ENCODE measurements at regions not wholly inside any gene's neighbourhood (a gene's known extent, or its start where the extent isn't known, plus 50 kb on each side); places are given as distances from the start of the nearest gene placed in this dataset.

DNA sequence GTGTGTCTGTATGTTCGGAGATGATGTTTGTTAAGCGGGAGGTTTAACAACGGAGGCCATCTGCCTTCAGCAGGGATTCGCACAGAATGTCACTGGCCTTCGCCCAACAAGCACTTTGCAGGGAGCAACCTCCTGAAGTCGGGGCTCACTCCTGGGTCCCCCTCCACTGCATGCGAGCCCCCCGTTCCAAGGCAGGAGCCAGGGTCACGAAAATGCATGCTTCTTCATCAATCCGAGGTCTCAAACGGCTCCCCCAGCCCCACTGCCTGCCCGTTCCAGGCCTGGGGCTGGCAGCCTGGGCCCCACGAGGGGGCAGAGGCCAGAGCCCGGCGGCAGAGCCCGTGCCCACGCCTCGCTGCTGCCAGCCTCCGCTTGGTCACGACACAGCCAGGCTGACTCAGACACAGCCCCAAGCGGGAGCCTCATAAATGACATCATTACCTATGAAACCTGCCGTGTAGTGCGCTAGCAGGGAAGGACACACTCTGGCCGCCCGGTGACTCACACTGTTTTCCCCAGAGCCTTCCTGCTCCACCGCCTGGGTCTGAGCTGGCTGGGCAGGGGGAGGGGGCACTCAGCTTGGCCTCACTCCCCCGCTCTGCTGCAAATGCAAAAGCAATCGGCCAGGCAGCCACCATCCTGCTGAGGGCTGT, 169.5 kb upstream of the RTL1 start:
- 71% methylated on average over 19 of the region's 28 CpGs for WGBS (ENCODE audit: insufficient coverage)
- Mint-ChIP-seq H3K36me3 (no peaks in the 10 kb centered on the region), H3K4me3 (no peak overlapping the region), H3K27ac (no peak overlapping the region), H3K9me3 (peaks cover 0 to 5% (median 0%) of the 10 kb centered on the region in 7 donors), H3K4me1 (peaks cover 2% of the 10 kb centered on the region), H3K27me3 (ENCODE audit: low read depth in 3 of 3) (peaks cover 25 to 37% (median 27%) of the 10 kb centered on the region in 3 donors)
- DNase-seq = peak in 1 of 3 donors; percentile 17
- Histone ChIP-seq H3K9ac (ENCODE audit: insufficient read depth, low read length, poor library complexity, severe bottlenecking) (no peak overlapping the region), H4K20me1 (ENCODE audit: insufficient read depth, low read length) (no peaks in the 10 kb centered on the region), H3K4me3 (replicated peaks in 1 of 3; ENCODE audit: low read depth in 2 of 3, low read length in 3 of 3) (no peak overlapping the region), H3K9me3 (replicated peaks in 1 of 2; ENCODE audit: control insufficient read depth in 1 of 2, insufficient read depth in 1 of 2, low read length in 2 of 2) (peaks cover 0 to 5% of the 10 kb centered on the region in 2 donors), H3K79me2 (ENCODE audit: insufficient read depth, low read length) (no peaks in the 10 kb centered on the region), H3K4me1 (ENCODE audit: control insufficient read depth in 1 of 2, insufficient read depth in 2 of 2, low read length in 2 of 2) (no peaks in the 10 kb centered on the region), H3K36me3 (replicated peaks in 1 of 2; ENCODE audit: control insufficient read depth in 1 of 2, insufficient read depth in 2 of 2, low read length in 2 of 2) (no peaks in the 10 kb centered on the region), H3K27ac (ENCODE audit: low read depth in 1 of 2, low read length in 2 of 2) (no peak overlapping the region), H3K27me3 (ENCODE audit: control insufficient read depth in 2 of 2, insufficient read depth in 2 of 2, low read length in 2 of 2) (peaks cover 1 to 25% of the 10 kb centered on the region in 2 donors), H3K4me2 (replicated peaks; ENCODE audit: extremely low read depth, low read length, poor library complexity, severe bottlenecking) (no peak overlapping the region), H2AFZ (ENCODE audit: insufficient read depth, low read depth, low read length, poor library complexity, severe bottlenecking) (no peak overlapping the region)
- intact Hi-C loops (cut with micrococcal nuclease) = no loop called here
- TF ChIP-seq, protein P1, sequence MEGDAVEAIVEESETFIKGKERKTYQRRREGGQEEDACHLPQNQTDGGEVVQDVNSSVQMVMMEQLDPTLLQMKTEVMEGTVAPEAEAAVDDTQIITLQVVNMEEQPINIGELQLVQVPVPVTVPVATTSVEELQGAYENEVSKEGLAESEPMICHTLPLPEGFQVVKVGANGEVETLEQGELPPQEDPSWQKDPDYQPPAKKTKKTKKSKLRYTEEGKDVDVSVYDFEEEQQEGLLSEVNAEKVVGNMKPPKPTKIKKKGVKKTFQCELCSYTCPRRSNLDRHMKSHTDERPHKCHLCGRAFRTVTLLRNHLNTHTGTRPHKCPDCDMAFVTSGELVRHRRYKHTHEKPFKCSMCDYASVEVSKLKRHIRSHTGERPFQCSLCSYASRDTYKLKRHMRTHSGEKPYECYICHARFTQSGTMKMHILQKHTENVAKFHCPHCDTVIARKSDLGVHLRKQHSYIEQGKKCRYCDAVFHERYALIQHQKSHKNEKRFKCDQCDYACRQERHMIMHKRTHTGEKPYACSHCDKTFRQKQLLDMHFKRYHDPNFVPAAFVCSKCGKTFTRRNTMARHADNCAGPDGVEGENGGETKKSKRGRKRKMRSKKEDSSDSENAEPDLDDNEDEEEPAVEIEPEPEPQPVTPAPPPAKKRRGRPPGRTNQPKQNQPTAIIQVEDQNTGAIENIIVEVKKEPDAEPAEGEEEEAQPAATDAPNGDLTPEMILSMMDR (IDR thresholded peaks at IDR 0.05) = no peak

DNA sequence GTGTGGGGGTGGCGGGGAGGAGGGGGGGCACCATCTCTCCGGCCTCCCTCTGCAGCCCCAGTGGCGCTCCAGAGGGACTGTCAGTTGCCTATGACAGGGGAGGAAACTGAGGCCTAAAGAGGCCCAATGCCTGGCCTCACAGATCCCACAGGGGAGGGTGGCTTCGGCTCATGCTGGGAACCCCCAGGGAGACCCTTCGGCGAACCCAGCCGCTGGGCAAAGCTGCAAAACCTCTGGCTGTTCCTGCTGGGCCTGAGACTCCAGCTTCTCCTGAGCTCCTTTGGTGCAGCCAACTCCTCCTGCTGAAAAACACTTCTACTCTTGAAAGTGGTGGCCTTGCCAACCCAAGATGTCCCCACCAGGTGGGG, 170.1 kb upstream of the RTL1 start:
- H3K27me3 ChIP-seq (ENCODE audit: control insufficient read depth in 2 of 2, insufficient read depth in 2 of 2, low read length in 2 of 2) = peaks cover 5 to 30% of the 10 kb centered on the region in 2 donors
- no peaks in the 10 kb centered on the region for H4K20me1 ChIP-seq (ENCODE audit: insufficient read depth, low read length)
- Mint-ChIP-seq H3K9me3 (peaks cover 0 to 7% (median 0%) of the 10 kb centered on the region in 7 donors), H3K27me3 (ENCODE audit: low read depth in 3 of 3) (peaks cover 27 to 39% (median 27%) of the 10 kb centered on the region in 3 donors), H3K4me1 (peaks cover 2% of the 10 kb centered on the region), H3K4me3 (no peak overlapping the region), H3K27ac (no peak overlapping the region), H3K36me3 (no peaks in the 10 kb centered on the region)
- no peaks in the 10 kb centered on the region for H3K79me2 ChIP-seq (ENCODE audit: insufficient read depth, low read length)
- H3K9ac ChIP-seq (ENCODE audit: insufficient read depth, low read length, poor library complexity, severe bottlenecking) = no peak overlapping the region
- no peaks in the 10 kb centered on the region for H3K4me1 ChIP-seq (ENCODE audit: control insufficient read depth in 1 of 2, insufficient read depth in 2 of 2, low read length in 2 of 2)
- no peak overlapping the region for H2AFZ ChIP-seq (ENCODE audit: insufficient read depth, low read depth, low read length, poor library complexity, severe bottlenecking)
- peaks cover 0 to 5% of the 10 kb centered on the region in 2 donors for H3K9me3 ChIP-seq (replicated peaks in 1 of 2; ENCODE audit: control insufficient read depth in 1 of 2, insufficient read depth in 1 of 2, low read length in 2 of 2)
- H3K4me3 ChIP-seq (replicated peaks in 1 of 3; ENCODE audit: low read depth in 2 of 3, low read length in 3 of 3) = no peak overlapping the region
- intact Hi-C loops (cut with micrococcal nuclease) = no loop called here
- WGBS (ENCODE audit: insufficient coverage) = 87% methylated on average over 4 of the region's 7 CpGs
- no peak for DNase-seq
- no peak overlapping the region for H3K27ac ChIP-seq (ENCODE audit: low read depth in 1 of 2, low read length in 2 of 2)
- TF ChIP-seq, protein P1 (IDR thresholded peaks at IDR 0.05) = no peak
- H3K36me3 ChIP-seq (replicated peaks in 1 of 2; ENCODE audit: control insufficient read depth in 1 of 2, insufficient read depth in 2 of 2, low read length in 2 of 2) = no peaks in the 10 kb centered on the region
- no peak overlapping the region for H3K4me2 ChIP-seq (replicated peaks; ENCODE audit: extremely low read depth, low read length, poor library complexity, severe bottlenecking)

Measured in CD14-positive monocyte (primary cell).